Liver (tissue), 8 donors: ENCODE measurements at regions not wholly inside any gene's neighbourhood (a gene's known extent, or its start where the extent isn't known, plus 50 kb on each side); places are given as distances from the start of the nearest gene placed in this dataset.

ENCODE experiments used
- DNase-seq: peaks from one replicate; pipeline ENCODE4 v3.0.0-alpha.2; 2017; ENCODE audit warnings: low spot score
- H3K27ac ChIP-seq, 2 donors: one replicate each; pipeline ENCODE4 v1.7.0; 2013; ENCODE audit warnings: inconsistent platforms in 2 of 2, low read length in 2 of 2, control low read depth in 1 of 2, low read depth in 1 of 2, mild to moderate bottlenecking in 1 of 2
- H3K27me3 ChIP-seq, 4 donors: one replicate each; pipeline versions ENCODE4 v1.6.1 to v1.7.0; 2013; ENCODE audit warnings: low read length in 3 of 4, inconsistent platforms in 1 of 4, mild to moderate bottlenecking in 1 of 4, moderate library complexity in 1 of 4; ENCODE audit not compliant: control insufficient read depth in 4 of 4, insufficient read depth in 4 of 4
- H3K36me3 ChIP-seq, 4 donors: one replicate each; pipeline versions ENCODE4 v1.6.1 to v1.7.0; 2013; ENCODE audit warnings: low read length in 3 of 4, mild to moderate bottlenecking in 3 of 4, low read depth in 1 of 4, moderate library complexity in 1 of 4; ENCODE audit not compliant: control insufficient read depth in 4 of 4, insufficient read depth in 3 of 4
- H3K4me1 ChIP-seq, 4 donors: one replicate each; pipeline versions ENCODE4 v1.6.1 to v1.7.0; 2013; ENCODE audit warnings: low read length in 3 of 4, mild to moderate bottlenecking in 3 of 4, moderate library complexity in 1 of 4; ENCODE audit not compliant: control insufficient read depth in 4 of 4, insufficient read depth in 4 of 4
- H3K4me3 ChIP-seq, 3 donors: one replicate each; pipeline versions ENCODE4 v1.6.1 to v1.7.0; 2013; ENCODE audit warnings: low read length in 3 of 3, control low read depth in 1 of 3, low read depth in 1 of 3, mild to moderate bottlenecking in 1 of 3
- H3K9ac ChIP-seq, 2 donors: one replicate each; pipeline ENCODE4 v1.7.0; 2013; ENCODE audit warnings: low read length in 2 of 2, mild to moderate bottlenecking in 2 of 2, moderate library complexity in 2 of 2, control low read depth in 1 of 2, low read depth in 1 of 2
- H3K9me3 ChIP-seq, 4 donors: one replicate each; pipeline versions ENCODE4 v1.6.1 to v1.7.0; 2013; ENCODE audit warnings: low read length in 3 of 4; ENCODE audit not compliant: control insufficient read depth in 4 of 4
- ATF3 ChIP-seq: IDR thresholded peaks from 2 replicates; pipeline ENCODE4 v1.6.1; 2016; ENCODE audit warnings: antibody characterized with exemption
- CTCF ChIP-seq: fragments of 150-350 bp; IDR thresholded peaks from 2 replicates; pipeline ENCODE4 v1.5.1; 2017; ENCODE audit warnings: improper control_type of control experiment, low read depth, low read length; ENCODE audit not compliant: missing input control
- EGR1 ChIP-seq, 2 donors: IDR thresholded peaks; 2 replicates each; pipeline ENCODE4 v1.6.1; 2016 to 2018; ENCODE audit warnings: antibody characterized with exemption in 2 of 2, low read depth in 2 of 2
- FOXA1 ChIP-seq: IDR thresholded peaks from 2 replicates; pipeline ENCODE4 v1.6.1; 2016; ENCODE audit warnings: antibody characterized with exemption
- FOXA2 ChIP-seq: IDR thresholded peaks from 2 replicates; pipeline ENCODE4 v1.6.1; 2016; ENCODE audit warnings: antibody characterized with exemption
- GABPA ChIP-seq, 2 donors: IDR thresholded peaks in 1 of 2; conservative IDR thresholded peaks in 1 of 2; 2 replicates each; pipeline ENCODE4 v1.6.1; 2016; ENCODE audit warnings: antibody characterized with exemption in 2 of 2, mild to moderate bottlenecking in 1 of 2, moderate library complexity in 1 of 2
- HNF4A ChIP-seq, 2 donors: conservative IDR thresholded peaks; 2 replicates each; pipeline ENCODE4 v1.6.1; 2016; ENCODE audit warnings: antibody characterized with exemption in 2 of 2, mild to moderate bottlenecking in 2 of 2
- HNF4G ChIP-seq: IDR thresholded peaks from 2 replicates; pipeline ENCODE4 v1.6.1; 2016; ENCODE audit warnings: antibody characterized with exemption
- JUND ChIP-seq, 2 donors: IDR thresholded peaks; 2 replicates each; pipeline ENCODE4 v1.6.1; 2016; ENCODE audit warnings: antibody characterized with exemption in 2 of 2
- MAX ChIP-seq: IDR thresholded peaks from 2 replicates; pipeline ENCODE4 v1.6.1; 2016; ENCODE audit warnings: antibody characterized with exemption
- NR2F2 ChIP-seq: IDR thresholded peaks from 2 replicates; pipeline ENCODE4 v1.6.1; 2016; ENCODE audit warnings: antibody characterized with exemption
- RAD21 ChIP-seq, 2 donors: IDR thresholded peaks; 2 replicates each; pipeline ENCODE4 v1.6.1; 2016; ENCODE audit warnings: antibody characterized with exemption in 2 of 2, mild to moderate bottlenecking in 2 of 2
- RXRA ChIP-seq, 2 donors: IDR thresholded peaks; 2 replicates each; pipeline ENCODE4 v1.6.1; 2017 to 2018; ENCODE audit warnings: antibody characterized with exemption in 2 of 2, mild to moderate bottlenecking in 1 of 2
- SP1 ChIP-seq: IDR thresholded peaks from 2 replicates; pipeline ENCODE4 v1.6.1; 2018; ENCODE audit warnings: antibody characterized with exemption, mild to moderate bottlenecking
- TAF1 ChIP-seq: conservative IDR thresholded peaks from 2 replicates; pipeline ENCODE4 v1.6.1; 2016; ENCODE audit warnings: antibody characterized with exemption, mild to moderate bottlenecking
- YY1 ChIP-seq: IDR thresholded peaks from 2 replicates; pipeline ENCODE4 v1.6.1; 2016; ENCODE audit warnings: antibody characterized with exemption, mild to moderate bottlenecking
- ZBTB33 ChIP-seq: IDR thresholded peaks from 2 replicates; pipeline ENCODE4 v1.6.1; 2016; ENCODE audit warnings: antibody characterized with exemption
- WGBS: extraction: QIAGEN DNeasy Blood & Tissue Kit; methylation state at CpG from one replicate; pipeline ENCODE4 v1.1.7; 2013; 5-methylcytosine and 5-hydroxymethylcytosine counted together
- TF ChIP-seq, protein P1 (sequence below): IDR thresholded peaks from 2 replicates; pipeline ENCODE4 v1.6.1; 2016; ENCODE audit warnings: antibody characterized with exemption, mild to moderate bottlenecking
- donor health status: healthy.
- donor health status: healthy.
- donor health status: healthy.
- donor health status: healthy.
- donor health status: healthy.

- H3K9ac ChIP-seq = no peak overlapping the region
- no peak overlapping the region for H3K27ac ChIP-seq
- H3K27me3 ChIP-seq = no peaks in the 10 kb centered on the region
- no peaks in the 10 kb centered on the region for H3K4me1 ChIP-seq
- no peaks in the 10 kb centered on the region for H3K36me3 ChIP-seq
- H3K9me3 ChIP-seq = no peaks in the 10 kb centered on the region
- peak; percentile 12 for DNase-seq
- H3K4me3 ChIP-seq = no peak overlapping the region
- TF ChIP-seq SP1 (no peak), HNF4A (conservative IDR thresholded peaks at IDR 0.05) (no peak), ZBTB33 (no peak), YY1 (peak; percentile 24), RAD21 (IDR thresholded peaks at IDR 0.05) (no peak)
- 59% methylated on average over 10 of the region's 10 CpGs for WGBS
Measured at GRCh38 chr11:64472593-64473455, 82.9 kb upstream of the SLC22A11 start.

GRCh38 chr11:64474680-64475079 lies 81.1 kb upstream of the SLC22A11 start:
- H3K4me3 ChIP-seq = no peak overlapping the region
- H3K4me1 ChIP-seq = no peaks in the 10 kb centered on the region
- H3K9me3 ChIP-seq = no peaks in the 10 kb centered on the region
- TF ChIP-seq NR2F2 (no peak), MAX (no peak), ZBTB33 (no peak), FOXA1 (no peak), HNF4A (conservative IDR thresholded peaks at IDR 0.05) (no peak), CTCF (no peak), HNF4G (no peak), FOXA2 (no peak), ATF3 (no peak), JUND (IDR thresholded peaks at IDR 0.05) (no peak), GABPA (IDR thresholded peaks at IDR 0.05 in 1 of 2, conservative IDR thresholded peaks at IDR 0.05 in 1 of 2) (no peak), YY1 (no peak), SP1 (no peak), RAD21 (IDR thresholded peaks at IDR 0.05) (no peak), EGR1 (IDR thresholded peaks at IDR 0.05; ENCODE audit: low read depth in 2 of 2) (no peak), RXRA (IDR thresholded peaks at IDR 0.05) (no peak), TAF1 (no peak)
- TF ChIP-seq, protein P1, sequence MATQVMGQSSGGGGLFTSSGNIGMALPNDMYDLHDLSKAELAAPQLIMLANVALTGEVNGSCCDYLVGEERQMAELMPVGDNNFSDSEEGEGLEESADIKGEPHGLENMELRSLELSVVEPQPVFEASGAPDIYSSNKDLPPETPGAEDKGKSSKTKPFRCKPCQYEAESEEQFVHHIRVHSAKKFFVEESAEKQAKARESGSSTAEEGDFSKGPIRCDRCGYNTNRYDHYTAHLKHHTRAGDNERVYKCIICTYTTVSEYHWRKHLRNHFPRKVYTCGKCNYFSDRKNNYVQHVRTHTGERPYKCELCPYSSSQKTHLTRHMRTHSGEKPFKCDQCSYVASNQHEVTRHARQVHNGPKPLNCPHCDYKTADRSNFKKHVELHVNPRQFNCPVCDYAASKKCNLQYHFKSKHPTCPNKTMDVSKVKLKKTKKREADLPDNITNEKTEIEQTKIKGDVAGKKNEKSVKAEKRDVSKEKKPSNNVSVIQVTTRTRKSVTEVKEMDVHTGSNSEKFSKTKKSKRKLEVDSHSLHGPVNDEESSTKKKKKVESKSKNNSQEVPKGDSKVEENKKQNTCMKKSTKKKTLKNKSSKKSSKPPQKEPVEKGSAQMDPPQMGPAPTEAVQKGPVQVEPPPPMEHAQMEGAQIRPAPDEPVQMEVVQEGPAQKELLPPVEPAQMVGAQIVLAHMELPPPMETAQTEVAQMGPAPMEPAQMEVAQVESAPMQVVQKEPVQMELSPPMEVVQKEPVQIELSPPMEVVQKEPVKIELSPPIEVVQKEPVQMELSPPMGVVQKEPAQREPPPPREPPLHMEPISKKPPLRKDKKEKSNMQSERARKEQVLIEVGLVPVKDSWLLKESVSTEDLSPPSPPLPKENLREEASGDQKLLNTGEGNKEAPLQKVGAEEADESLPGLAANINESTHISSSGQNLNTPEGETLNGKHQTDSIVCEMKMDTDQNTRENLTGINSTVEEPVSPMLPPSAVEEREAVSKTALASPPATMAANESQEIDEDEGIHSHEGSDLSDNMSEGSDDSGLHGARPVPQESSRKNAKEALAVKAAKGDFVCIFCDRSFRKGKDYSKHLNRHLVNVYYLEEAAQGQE = no peak
- WGBS = 89% methylated on average over 11 of the region's 11 CpGs
- DNase-seq = peak; percentile 22
- peaks cover 0 to 5% (median 0%) of the 10 kb centered on the region in 4 donors for H3K27me3 ChIP-seq
- no peak overlapping the region for H3K27ac ChIP-seq
- H3K36me3 ChIP-seq = no peaks in the 10 kb centered on the region
- no peak overlapping the region for H3K9ac ChIP-seq
